GM23338 (cell line): ENCODE measurements at regions not wholly inside any gene's neighbourhood (a gene's known extent, or its start where the extent isn't known, plus 50 kb on each side); places are given as distances from the start of the nearest gene placed in this dataset.

Source experiments
- ATAC-seq: fragments of 200-7000 bp; cut with Tn5 transposase; 3 replicates; pipeline ENCODE4 v1.9.1; 2020
- DNase-seq: peaks from one replicate; pipeline ENCODE4 v3.0.0-alpha.2; 2015; ENCODE audit warnings: low spot score
- H2AFZ ChIP-seq: fragments of 200-600 bp; sonication (generic); 2 replicates; pipeline ENCODE4 v1.8.0; 2016; ENCODE audit warnings: antibody characterized with exemption, mild to moderate bottlenecking, moderate library complexity
- H3F3A ChIP-seq: fragments of 200-600 bp; sonication (generic); replicated peaks from 2 replicates; pipeline ENCODE4 v1.8.0; 2017; ENCODE audit warnings: antibody characterized with exemption, mixed run types, low read depth
- H3K27ac ChIP-seq: fragments of 200-600 bp; sonication (generic); 2 replicates; pipeline ENCODE4 v1.6.1; 2016; ENCODE audit warnings: low read depth
- H3K27me3 ChIP-seq: fragments of 200-600 bp; sonication (generic); 2 replicates; pipeline ENCODE4 v1.8.0; 2016; ENCODE audit warnings: mild to moderate bottlenecking, mixed run types, moderate library complexity; ENCODE audit not compliant: insufficient read depth
- H3K36me3 ChIP-seq: fragments of 200-600 bp; sonication (generic); 2 replicates; pipeline ENCODE4 v1.8.0; 2016; ENCODE audit warnings: mild to moderate bottlenecking; ENCODE audit not compliant: insufficient read depth
- H3K4me1 ChIP-seq: fragments of 200-600 bp; sonication (generic); 2 replicates; pipeline ENCODE4 v1.8.0; 2016; ENCODE audit warnings: mild to moderate bottlenecking, moderate library complexity; ENCODE audit not compliant: insufficient read depth
- H3K4me2 ChIP-seq: fragments of 200-600 bp; sonication (generic); 2 replicates; pipeline ENCODE4 v1.7.1; 2017; ENCODE audit warnings: mixed run types
- H3K4me3 ChIP-seq: fragments of 200-600 bp; sonication (generic); 2 replicates; pipeline ENCODE4 v1.6.1; 2016; ENCODE audit warnings: mixed run types
- H3K79me2 ChIP-seq: fragments of 200-600 bp; sonication (generic); replicated peaks from 2 replicates; pipeline ENCODE4 v1.8.0; 2017; ENCODE audit warnings: mild to moderate bottlenecking; ENCODE audit not compliant: insufficient read depth
- H3K9me2 ChIP-seq: fragments of 200-600 bp; sonication (generic); 2 replicates; pipeline ENCODE4 v1.8.0; 2017; ENCODE audit not compliant: insufficient read depth
- H4K20me1 ChIP-seq: fragments of 200-600 bp; sonication (generic); replicated peaks from 2 replicates; pipeline ENCODE4 v1.8.0; 2017; ENCODE audit warnings: mild to moderate bottlenecking; ENCODE audit not compliant: insufficient read depth
- H3K27ac Mint-ChIP-seq: 2 replicates; pipeline ENCODE4 v1.8.0; 2020; ENCODE audit warnings: inconsistent platforms, mild to moderate bottlenecking, moderate library complexity, mixed read lengths
- H3K27me3 Mint-ChIP-seq: 3 replicates; pipeline ENCODE4 v1.8.0; 2022; ENCODE audit warnings: low read depth, mild to moderate bottlenecking, moderate library complexity, mixed read lengths, inconsistent platforms; ENCODE audit not compliant: insufficient read depth, poor library complexity
- H3K36me3 Mint-ChIP-seq: 3 replicates; pipeline ENCODE4 v1.8.0; 2021; ENCODE audit warnings: low read depth, mild to moderate bottlenecking, inconsistent platforms, moderate library complexity, mixed read lengths
- H3K4me1 Mint-ChIP-seq: 3 replicates; pipeline ENCODE4 v1.8.0; 2020; ENCODE audit warnings: mild to moderate bottlenecking, inconsistent platforms, mixed read lengths
- H3K4me3 Mint-ChIP-seq: 3 replicates; pipeline ENCODE4 v1.8.0; 2021; ENCODE audit warnings: moderate library complexity, mild to moderate bottlenecking, inconsistent platforms, mixed read lengths
- H3K9me3 Mint-ChIP-seq: 3 replicates; pipeline ENCODE4 v1.8.0; 2020; ENCODE audit warnings: moderate library complexity, mild to moderate bottlenecking, inconsistent platforms, mixed read lengths
- CREB1 ChIP-seq: fragments of 250-450 bp; sonication (Bioruptor Pico); IDR thresholded peaks from 2 replicates; pipeline ENCODE4 v1.5.0; 2020; ENCODE audit warnings: low read depth, mild to moderate bottlenecking, moderate library complexity
- EZH2 ChIP-seq: fragments of 200-600 bp; sonication (generic); IDR thresholded peaks from one replicate; pipeline ENCODE4 v1.8.0; 2017; ENCODE audit warnings: antibody characterized with exemption, mild to moderate bottlenecking, low read depth; ENCODE audit not compliant: unreplicated experiment
- EZH2phosphoT487 ChIP-seq: fragments of 200-600 bp; sonication (generic); IDR thresholded peaks from one replicate; pipeline ENCODE4 v1.8.1; 2018; ENCODE audit warnings: antibody characterized with exemption; ENCODE audit not compliant: unreplicated experiment
- JUNB ChIP-seq: IDR thresholded peaks from one replicate; pipeline ENCODE4 v1.6.1; 2016; ENCODE audit warnings: antibody characterized with exemption; ENCODE audit not compliant: unreplicated experiment
- NANOG ChIP-seq: IDR thresholded peaks from 2 replicates; pipeline ENCODE4 v1.6.1; 2016; ENCODE audit warnings: antibody characterized with exemption, borderline replicate concordance
- POLR2AphosphoS5 ChIP-seq: IDR thresholded peaks from 2 replicates; pipeline ENCODE4 v1.6.1; 2016; ENCODE audit warnings: antibody characterized with exemption, low read depth
- STAT1 ChIP-seq: IDR thresholded peaks from one replicate; pipeline ENCODE4 v1.6.1; 2016; ENCODE audit warnings: antibody characterized with exemption; ENCODE audit not compliant: unreplicated experiment
- ZNF114 ChIP-seq: fragments of 250-450 bp; sonication (Bioruptor Pico); IDR thresholded peaks from 2 replicates; pipeline ENCODE4 v1.5.0; 2020; ENCODE audit warnings: mild to moderate bottlenecking, moderate library complexity
- ZNF331 ChIP-seq: fragments of 250-450 bp; sonication (Bioruptor Pico); IDR thresholded peaks from 2 replicates; pipeline ENCODE4 v1.5.0; 2020; ENCODE audit warnings: low read depth, mild to moderate bottlenecking, moderate library complexity
- TF ChIP-seq, protein P1 (sequence below), 2 experiments: fragments of 200-600 bp in 1 of 2; sonication (generic) in 1 of 2; conservative IDR thresholded peaks; 2 replicates each; pipeline versions ENCODE4 v1.5.1 to v1.6.1; 2016 to 2017; ENCODE audit warnings: antibody characterized with exemption in 2 of 2, low read depth in 2 of 2, mild to moderate bottlenecking in 2 of 2, moderate library complexity in 1 of 2
- TF ChIP-seq, protein P2 (sequence below): IDR thresholded peaks from 2 replicates; pipeline ENCODE4 v1.6.1; 2016; ENCODE audit warnings: antibody characterized with exemption
- TF ChIP-seq, protein P3 (sequence below): IDR thresholded peaks from one replicate; pipeline ENCODE4 v1.6.1; 2018; ENCODE audit warnings: antibody characterized with exemption; ENCODE audit not compliant: unreplicated experiment
- TF ChIP-seq, protein P4 (sequence below): fragments of 250-450 bp; sonication (Bioruptor Pico); IDR thresholded peaks from 2 replicates; pipeline ENCODE4 v1.5.0; 2020; ENCODE audit warnings: mild to moderate bottlenecking, moderate library complexity

GRCh38 chr14:22450266-22450665 lies 138.8 kb downstream of the DAD1 start:
- ATAC-seq (no peak), DNase-seq (no peak)
- Histone ChIP-seq H3K4me3 (no peak overlapping the region), H3K27ac (no peak overlapping the region), H3K4me2 (no peak overlapping the region), H3K36me3 (no peaks in the 10 kb centered on the region), H3F3A (no peaks in the 10 kb centered on the region), H3K4me1 (no peaks in the 10 kb centered on the region), H3K79me2 (no peaks in the 10 kb centered on the region), H4K20me1 (no peaks in the 10 kb centered on the region), H3K27me3 (no peaks in the 10 kb centered on the region), H2AFZ (no peak overlapping the region), H3K9me2 (0 out of 2 replicates have a peak, but pooled peaks cover 5% of the 10 kb centered on the region)
- Mint-ChIP-seq H3K27ac (no peak overlapping the region), H3K4me3 (no peak overlapping the region), H3K9me3 (no peaks in the 10 kb centered on the region), H3K36me3 (no peaks in the 10 kb centered on the region), H3K4me1 (peaks cover 10% of the 10 kb centered on the region), H3K27me3 (peaks cover 4% of the 10 kb centered on the region)
- TF ChIP-seq JUNB (no peak), STAT1 (no peak), EZH2phosphoT487 (no peak), EZH2 (no peak), ZNF114 (CRISPR knock-in tag) (no peak), NANOG (no peak), ZNF331 (CRISPR knock-in tag) (no peak), CREB1 (CRISPR knock-in tag) (no peak), POLR2AphosphoS5 (no peak)
- TF ChIP-seq, protein P1, sequence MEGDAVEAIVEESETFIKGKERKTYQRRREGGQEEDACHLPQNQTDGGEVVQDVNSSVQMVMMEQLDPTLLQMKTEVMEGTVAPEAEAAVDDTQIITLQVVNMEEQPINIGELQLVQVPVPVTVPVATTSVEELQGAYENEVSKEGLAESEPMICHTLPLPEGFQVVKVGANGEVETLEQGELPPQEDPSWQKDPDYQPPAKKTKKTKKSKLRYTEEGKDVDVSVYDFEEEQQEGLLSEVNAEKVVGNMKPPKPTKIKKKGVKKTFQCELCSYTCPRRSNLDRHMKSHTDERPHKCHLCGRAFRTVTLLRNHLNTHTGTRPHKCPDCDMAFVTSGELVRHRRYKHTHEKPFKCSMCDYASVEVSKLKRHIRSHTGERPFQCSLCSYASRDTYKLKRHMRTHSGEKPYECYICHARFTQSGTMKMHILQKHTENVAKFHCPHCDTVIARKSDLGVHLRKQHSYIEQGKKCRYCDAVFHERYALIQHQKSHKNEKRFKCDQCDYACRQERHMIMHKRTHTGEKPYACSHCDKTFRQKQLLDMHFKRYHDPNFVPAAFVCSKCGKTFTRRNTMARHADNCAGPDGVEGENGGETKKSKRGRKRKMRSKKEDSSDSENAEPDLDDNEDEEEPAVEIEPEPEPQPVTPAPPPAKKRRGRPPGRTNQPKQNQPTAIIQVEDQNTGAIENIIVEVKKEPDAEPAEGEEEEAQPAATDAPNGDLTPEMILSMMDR (conservative IDR thresholded peaks at IDR 0.05; ENCODE audit: low read depth in 2 of 2) = no peak
- TF ChIP-seq, protein P2, sequence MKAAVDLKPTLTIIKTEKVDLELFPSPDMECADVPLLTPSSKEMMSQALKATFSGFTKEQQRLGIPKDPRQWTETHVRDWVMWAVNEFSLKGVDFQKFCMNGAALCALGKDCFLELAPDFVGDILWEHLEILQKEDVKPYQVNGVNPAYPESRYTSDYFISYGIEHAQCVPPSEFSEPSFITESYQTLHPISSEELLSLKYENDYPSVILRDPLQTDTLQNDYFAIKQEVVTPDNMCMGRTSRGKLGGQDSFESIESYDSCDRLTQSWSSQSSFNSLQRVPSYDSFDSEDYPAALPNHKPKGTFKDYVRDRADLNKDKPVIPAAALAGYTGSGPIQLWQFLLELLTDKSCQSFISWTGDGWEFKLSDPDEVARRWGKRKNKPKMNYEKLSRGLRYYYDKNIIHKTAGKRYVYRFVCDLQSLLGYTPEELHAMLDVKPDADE = no peak
- TF ChIP-seq, protein P3, sequence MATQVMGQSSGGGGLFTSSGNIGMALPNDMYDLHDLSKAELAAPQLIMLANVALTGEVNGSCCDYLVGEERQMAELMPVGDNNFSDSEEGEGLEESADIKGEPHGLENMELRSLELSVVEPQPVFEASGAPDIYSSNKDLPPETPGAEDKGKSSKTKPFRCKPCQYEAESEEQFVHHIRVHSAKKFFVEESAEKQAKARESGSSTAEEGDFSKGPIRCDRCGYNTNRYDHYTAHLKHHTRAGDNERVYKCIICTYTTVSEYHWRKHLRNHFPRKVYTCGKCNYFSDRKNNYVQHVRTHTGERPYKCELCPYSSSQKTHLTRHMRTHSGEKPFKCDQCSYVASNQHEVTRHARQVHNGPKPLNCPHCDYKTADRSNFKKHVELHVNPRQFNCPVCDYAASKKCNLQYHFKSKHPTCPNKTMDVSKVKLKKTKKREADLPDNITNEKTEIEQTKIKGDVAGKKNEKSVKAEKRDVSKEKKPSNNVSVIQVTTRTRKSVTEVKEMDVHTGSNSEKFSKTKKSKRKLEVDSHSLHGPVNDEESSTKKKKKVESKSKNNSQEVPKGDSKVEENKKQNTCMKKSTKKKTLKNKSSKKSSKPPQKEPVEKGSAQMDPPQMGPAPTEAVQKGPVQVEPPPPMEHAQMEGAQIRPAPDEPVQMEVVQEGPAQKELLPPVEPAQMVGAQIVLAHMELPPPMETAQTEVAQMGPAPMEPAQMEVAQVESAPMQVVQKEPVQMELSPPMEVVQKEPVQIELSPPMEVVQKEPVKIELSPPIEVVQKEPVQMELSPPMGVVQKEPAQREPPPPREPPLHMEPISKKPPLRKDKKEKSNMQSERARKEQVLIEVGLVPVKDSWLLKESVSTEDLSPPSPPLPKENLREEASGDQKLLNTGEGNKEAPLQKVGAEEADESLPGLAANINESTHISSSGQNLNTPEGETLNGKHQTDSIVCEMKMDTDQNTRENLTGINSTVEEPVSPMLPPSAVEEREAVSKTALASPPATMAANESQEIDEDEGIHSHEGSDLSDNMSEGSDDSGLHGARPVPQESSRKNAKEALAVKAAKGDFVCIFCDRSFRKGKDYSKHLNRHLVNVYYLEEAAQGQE = no peak
- TF ChIP-seq, protein P4, sequence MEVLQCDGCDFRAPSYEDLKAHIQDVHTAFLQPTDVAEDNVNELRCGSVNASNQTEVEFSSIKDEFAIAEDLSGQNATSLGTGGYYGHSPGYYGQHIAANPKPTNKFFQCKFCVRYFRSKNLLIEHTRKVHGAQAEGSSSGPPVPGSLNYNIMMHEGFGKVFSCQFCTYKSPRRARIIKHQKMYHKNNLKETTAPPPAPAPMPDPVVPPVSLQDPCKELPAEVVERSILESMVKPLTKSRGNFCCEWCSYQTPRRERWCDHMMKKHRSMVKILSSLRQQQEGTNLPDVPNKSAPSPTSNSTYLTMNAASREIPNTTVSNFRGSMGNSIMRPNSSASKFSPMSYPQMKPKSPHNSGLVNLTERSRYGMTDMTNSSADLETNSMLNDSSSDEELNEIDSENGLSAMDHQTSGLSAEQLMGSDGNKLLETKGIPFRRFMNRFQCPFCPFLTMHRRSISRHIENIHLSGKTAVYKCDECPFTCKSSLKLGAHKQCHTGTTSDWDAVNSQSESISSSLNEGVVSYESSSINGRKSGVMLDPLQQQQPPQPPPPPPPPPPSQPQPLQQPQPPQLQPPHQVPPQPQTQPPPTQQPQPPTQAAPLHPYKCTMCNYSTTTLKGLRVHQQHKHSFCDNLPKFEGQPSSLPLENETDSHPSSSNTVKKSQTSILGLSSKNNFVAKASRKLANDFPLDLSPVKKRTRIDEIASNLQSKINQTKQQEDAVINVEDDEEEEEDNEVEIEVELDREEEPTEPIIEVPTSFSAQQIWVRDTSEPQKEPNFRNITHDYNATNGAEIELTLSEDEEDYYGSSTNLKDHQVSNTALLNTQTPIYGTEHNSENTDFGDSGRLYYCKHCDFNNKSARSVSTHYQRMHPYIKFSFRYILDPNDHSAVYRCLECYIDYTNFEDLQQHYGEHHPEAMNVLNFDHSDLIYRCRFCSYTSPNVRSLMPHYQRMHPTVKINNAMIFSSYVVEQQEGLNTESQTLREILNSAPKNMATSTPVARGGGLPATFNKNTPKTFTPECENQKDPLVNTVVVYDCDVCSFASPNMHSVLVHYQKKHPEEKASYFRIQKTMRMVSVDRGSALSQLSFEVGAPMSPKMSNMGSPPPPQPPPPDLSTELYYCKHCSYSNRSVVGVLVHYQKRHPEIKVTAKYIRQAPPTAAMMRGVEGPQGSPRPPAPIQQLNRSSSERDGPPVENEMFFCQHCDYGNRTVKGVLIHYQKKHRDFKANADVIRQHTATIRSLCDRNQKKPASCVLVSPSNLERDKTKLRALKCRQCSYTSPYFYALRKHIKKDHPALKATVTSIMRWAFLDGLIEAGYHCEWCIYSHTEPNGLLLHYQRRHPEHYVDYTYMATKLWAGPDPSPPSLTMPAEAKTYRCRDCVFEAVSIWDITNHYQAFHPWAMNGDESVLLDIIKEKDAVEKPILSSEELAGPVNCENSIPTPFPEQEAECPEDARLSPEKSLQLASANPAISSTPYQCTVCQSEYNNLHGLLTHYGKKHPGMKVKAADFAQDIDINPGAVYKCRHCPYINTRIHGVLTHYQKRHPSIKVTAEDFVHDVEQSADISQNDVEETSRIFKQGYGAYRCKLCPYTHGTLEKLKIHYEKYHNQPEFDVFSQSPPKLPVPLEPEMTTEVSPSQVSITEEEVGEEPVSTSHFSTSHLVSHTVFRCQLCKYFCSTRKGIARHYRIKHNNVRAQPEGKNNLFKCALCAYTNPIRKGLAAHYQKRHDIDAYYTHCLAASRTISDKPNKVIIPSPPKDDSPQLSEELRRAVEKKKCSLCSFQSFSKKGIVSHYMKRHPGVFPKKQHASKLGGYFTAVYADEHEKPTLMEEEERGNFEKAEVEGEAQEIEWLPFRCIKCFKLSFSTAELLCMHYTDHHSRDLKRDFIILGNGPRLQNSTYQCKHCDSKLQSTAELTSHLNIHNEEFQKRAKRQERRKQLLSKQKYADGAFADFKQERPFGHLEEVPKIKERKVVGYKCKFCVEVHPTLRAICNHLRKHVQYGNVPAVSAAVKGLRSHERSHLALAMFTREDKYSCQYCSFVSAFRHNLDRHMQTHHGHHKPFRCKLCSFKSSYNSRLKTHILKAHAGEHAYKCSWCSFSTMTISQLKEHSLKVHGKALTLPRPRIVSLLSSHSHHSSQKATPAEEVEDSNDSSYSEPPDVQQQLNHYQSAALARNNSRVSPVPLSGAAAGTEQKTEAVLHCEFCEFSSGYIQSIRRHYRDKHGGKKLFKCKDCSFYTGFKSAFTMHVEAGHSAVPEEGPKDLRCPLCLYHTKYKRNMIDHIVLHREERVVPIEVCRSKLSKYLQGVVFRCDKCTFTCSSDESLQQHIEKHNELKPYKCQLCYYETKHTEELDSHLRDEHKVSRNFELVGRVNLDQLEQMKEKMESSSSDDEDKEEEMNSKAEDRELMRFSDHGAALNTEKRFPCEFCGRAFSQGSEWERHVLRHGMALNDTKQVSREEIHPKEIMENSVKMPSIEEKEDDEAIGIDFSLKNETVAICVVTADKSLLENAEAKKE (CRISPR knock-in tag) = no peak
